ENCODE measurements at regions not wholly inside any gene's neighbourhood (a gene's known extent, or its start where the extent isn't known, plus 50 kb on each side); places are given as distances from the start of the nearest gene placed in this dataset.

- Mint-ChIP-seq H3K36me3 (no peaks in the 10 kb centered on the region), H3K27ac (no peak overlapping the region), H3K9me3 (peaks cover 24 to 30% of the 10 kb centered on the region in 2 donors)
- DNase-seq (ENCODE audit: low spot score in 2 of 2): no peak
- ATAC-seq: no peak
Observed at GRCh38 chr2:5026571-5027234, 665.5 kb upstream of the SOX11 start.

- H3K9me3 Mint-ChIP-seq: peaks cover 0 to 5% of the 10 kb centered on the region in 2 donors
- H3K27ac Mint-ChIP-seq: no peak overlapping the region
- ATAC-seq: no peak
- no peaks in the 10 kb centered on the region for H3K36me3 Mint-ChIP-seq
- no peak for DNase-seq (ENCODE audit: low spot score in 2 of 2)
Observed at GRCh38 chr2:5035057-5035488, 657.1 kb upstream of the SOX11 start.

- Mint-ChIP-seq H3K36me3 (no peaks in the 10 kb centered on the region), H3K27ac (no peak overlapping the region), H3K9me3 (no peaks in the 10 kb centered on the region)
- no peak for ATAC-seq
- DNase-seq (ENCODE audit: low spot score in 2 of 2): no peak
Observed at GRCh38 chr2:5036256-5036655, 655.9 kb upstream of the SOX11 start.

- ATAC-seq (no peak), DNase-seq (ENCODE audit: low spot score in 2 of 2) (no peak)
- Mint-ChIP-seq H3K36me3 (no peaks in the 10 kb centered on the region), H3K27ac (no peak overlapping the region), H3K9me3 (no peaks in the 10 kb centered on the region)
Observed at GRCh38 chr2:5039241-5039975, 652.8 kb upstream of the SOX11 start.

- Mint-ChIP-seq H3K27ac (no peak overlapping the region), H3K9me3 (no peaks in the 10 kb centered on the region), H3K36me3 (no peaks in the 10 kb centered on the region)
- no peak for ATAC-seq
- DNase-seq (ENCODE audit: low spot score in 2 of 2): no peak
Observed at GRCh38 chr2:5040571-5040970, 651.6 kb upstream of the SOX11 start.

- no peaks in the 10 kb centered on the region for H3K36me3 Mint-ChIP-seq
- H3K27ac Mint-ChIP-seq: no peak overlapping the region
- DNase-seq (ENCODE audit: low spot score in 2 of 2): no peak
- ATAC-seq: no peak
- H3K9me3 Mint-ChIP-seq: no peaks in the 10 kb centered on the region
Observed at GRCh38 chr2:5041501-5041900, 650.7 kb upstream of the SOX11 start.

- no peak for ATAC-seq
- H3K9me3 Mint-ChIP-seq: peaks cover 0 to 7% of the 10 kb centered on the region in 2 donors
- no peaks in the 10 kb centered on the region for H3K36me3 Mint-ChIP-seq
- no peak overlapping the region for H3K27ac Mint-ChIP-seq
- DNase-seq (ENCODE audit: low spot score in 2 of 2): no peak
Observed at GRCh38 chr2:5042666-5043440, 649.3 kb upstream of the SOX11 start.

- H3K27ac Mint-ChIP-seq: no peak overlapping the region
- peaks cover 9 to 16% of the 10 kb centered on the region in 2 donors for H3K9me3 Mint-ChIP-seq
- H3K36me3 Mint-ChIP-seq: no peaks in the 10 kb centered on the region
- no peak for ATAC-seq
- no peak for DNase-seq (ENCODE audit: low spot score in 2 of 2)
Observed at GRCh38 chr2:5051300-5051699, 640.9 kb upstream of the SOX11 start.

GRCh38 chr2:5052905-5053304 lies 639.3 kb upstream of the SOX11 start:
- no peaks in the 10 kb centered on the region for H3K36me3 Mint-ChIP-seq
- H3K9me3 Mint-ChIP-seq: peaks cover 8 to 13% of the 10 kb centered on the region in 2 donors
- no peak for DNase-seq (ENCODE audit: low spot score in 2 of 2)
- ATAC-seq: no peak
- no peak overlapping the region for H3K27ac Mint-ChIP-seq

GRCh38 chr2:5057891-5058351 lies 634.3 kb upstream of the SOX11 start:
- Mint-ChIP-seq H3K27ac (no peak overlapping the region), H3K36me3 (no peaks in the 10 kb centered on the region), H3K9me3 (peaks cover 8 to 18% of the 10 kb centered on the region in 2 donors)
- DNase-seq (ENCODE audit: low spot score in 2 of 2) (no peak), ATAC-seq (no peak)

- Mint-ChIP-seq H3K9me3 (peaks cover 16 to 25% of the 10 kb centered on the region in 2 donors), H3K27ac (no peak overlapping the region), H3K36me3 (no peaks in the 10 kb centered on the region)
- no peak for ATAC-seq
- DNase-seq (ENCODE audit: low spot score in 2 of 2): no peak
Observed at GRCh38 chr2:5060956-5061355, 631.2 kb upstream of the SOX11 start.

GRCh38 chr2:5064687-5065086 lies 627.5 kb upstream of the SOX11 start:
- H3K9me3 Mint-ChIP-seq: peaks cover 8 to 19% of the 10 kb centered on the region in 2 donors
- H3K27ac Mint-ChIP-seq: no peak overlapping the region
- H3K36me3 Mint-ChIP-seq: no peaks in the 10 kb centered on the region
- no peak for DNase-seq (ENCODE audit: low spot score in 2 of 2)
- ATAC-seq: no peak

GRCh38 chr2:5067816-5068215 lies 624.4 kb upstream of the SOX11 start:
- Mint-ChIP-seq H3K27ac (no peak overlapping the region), H3K36me3 (no peaks in the 10 kb centered on the region), H3K9me3 (peaks cover 13 to 21% of the 10 kb centered on the region in 2 donors)
- no peak for ATAC-seq
- no peak for DNase-seq (ENCODE audit: low spot score in 2 of 2)

- H3K36me3 Mint-ChIP-seq: no peaks in the 10 kb centered on the region
- ATAC-seq: no peak
Observed at GRCh38 chr2:5070257-5070656, 621.9 kb upstream of the SOX11 start.

GRCh38 chr2:5074733-5075132 lies 617.5 kb upstream of the SOX11 start:
- ATAC-seq (no peak), DNase-seq (ENCODE audit: low spot score in 2 of 2) (no peak)
- Mint-ChIP-seq H3K9me3 (peaks cover 13 to 14% of the 10 kb centered on the region in 2 donors), H3K27ac (no peak overlapping the region), H3K36me3 (no peaks in the 10 kb centered on the region)

More at GRCh38 chr2:5070257-5070656, 621.9 kb upstream of the SOX11 start:
- H3K27ac Mint-ChIP-seq: no peak overlapping the region
- DNase-seq (ENCODE audit: low spot score in 2 of 2): no peak
- H3K9me3 Mint-ChIP-seq: peaks cover 11 to 23% of the 10 kb centered on the region in 2 donors

GRCh38 chr2:5076599-5076998 lies 615.6 kb upstream of the SOX11 start:
- peaks cover 20 to 22% of the 10 kb centered on the region in 2 donors for H3K9me3 Mint-ChIP-seq
- no peak overlapping the region for H3K27ac Mint-ChIP-seq
- DNase-seq (ENCODE audit: low spot score in 2 of 2): no peak
- no peak for ATAC-seq
- no peaks in the 10 kb centered on the region for H3K36me3 Mint-ChIP-seq

- no peak overlapping the region for H3K27ac Mint-ChIP-seq
- H3K36me3 Mint-ChIP-seq: no peaks in the 10 kb centered on the region
- no peak for ATAC-seq
- peaks cover 17 to 19% of the 10 kb centered on the region in 2 donors for H3K9me3 Mint-ChIP-seq
- DNase-seq (ENCODE audit: low spot score in 2 of 2): no peak
Observed at GRCh38 chr2:5077479-5078089, 614.6 kb upstream of the SOX11 start.
